ENCODE measurements at regions not wholly inside any gene's neighbourhood (a gene's known extent, or its start where the extent isn't known, plus 50 kb on each side); places are given as distances from the start of the nearest gene placed in this dataset.

DNA sequence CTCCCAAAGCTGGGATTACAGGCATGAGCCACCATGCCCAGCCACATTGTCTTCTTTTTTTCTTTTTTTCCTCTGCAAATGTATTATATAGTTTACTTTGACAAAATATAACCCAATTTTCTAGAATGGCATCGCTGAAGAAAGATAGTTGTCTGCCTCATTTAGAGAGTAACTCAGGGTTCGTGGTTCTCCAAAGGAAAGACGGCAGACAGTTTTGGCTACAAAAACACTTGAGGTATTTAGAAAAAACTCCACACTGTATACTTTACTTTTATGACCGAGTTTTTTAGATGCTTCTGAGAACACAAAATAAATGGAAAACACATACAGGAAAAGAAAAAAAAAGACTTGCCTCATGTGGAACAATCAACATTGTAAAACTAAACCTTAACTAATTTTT lies 369.1 kb upstream of the ATP2B1 start:
- Histone ChIP-seq H3K27me3 (ENCODE audit: control insufficient read depth in 1 of 2, insufficient read depth in 2 of 2, low read length in 1 of 2) (no peaks in the 10 kb centered on the region), H3K9me3 (ENCODE audit: control insufficient read depth, low read length) (no peaks in the 10 kb centered on the region), H3K27ac (ENCODE audit: low read depth in 1 of 2, low read length in 2 of 2) (no peak overlapping the region), H3K36me3 (ENCODE audit: control insufficient read depth in 1 of 2, insufficient read depth in 2 of 2, low read length in 1 of 2) (no peaks in the 10 kb centered on the region), H3K4me1 (ENCODE audit: control insufficient read depth in 1 of 2, insufficient read depth in 2 of 2, low read length in 2 of 2) (no peaks in the 10 kb centered on the region), H3K4me3 (ENCODE audit: low read length in 2 of 2) (no peak overlapping the region)
- no peak for ATAC-seq (ENCODE audit: low FRiP score)
- intact Hi-C loops (cut with DNase I), result no loop called here
- 58 to 60% methylated on average over 4 of the region's 4 CpGs for WGBS, 2 donors
- DNase-seq, result no peak

DNA sequence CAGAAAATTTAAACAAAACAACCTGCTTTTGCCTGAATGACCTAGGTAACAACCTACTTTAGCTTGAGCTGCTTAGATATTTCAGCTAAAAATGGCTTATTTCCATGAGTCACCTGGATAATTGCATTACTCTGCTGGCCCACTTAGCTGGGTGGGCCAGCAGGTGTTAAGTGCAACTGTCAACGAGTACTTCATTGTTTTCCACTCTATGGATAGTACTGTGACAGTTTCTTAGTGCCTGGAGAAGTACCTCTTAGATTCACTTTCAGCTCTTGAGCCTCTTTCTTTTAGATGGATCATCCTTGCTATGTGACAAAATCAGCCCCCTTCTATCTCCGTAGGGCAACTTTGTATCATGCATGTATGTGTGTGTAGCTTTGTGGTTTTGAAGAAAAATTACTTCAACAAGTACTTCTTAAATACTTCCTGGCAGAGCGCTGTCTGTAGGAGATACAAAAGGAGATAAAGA lies 368.2 kb upstream of the ATP2B1 start:
- intact Hi-C loops (cut with DNase I), result no loop called here
- no peaks in the 10 kb centered on the region for H3K4me1 ChIP-seq (ENCODE audit: control insufficient read depth in 1 of 2, insufficient read depth in 2 of 2, low read length in 2 of 2)
- WGBS, 2 donors, result 91 to 93% methylated on average over 3 of the region's 3 CpGs
- H3K27me3 ChIP-seq (ENCODE audit: control insufficient read depth in 1 of 2, insufficient read depth in 2 of 2, low read length in 1 of 2), result no peaks in the 10 kb centered on the region
- no peak for DNase-seq
- no peak overlapping the region for H3K27ac ChIP-seq (ENCODE audit: low read depth in 1 of 2, low read length in 2 of 2)
- no peaks in the 10 kb centered on the region for H3K36me3 ChIP-seq (ENCODE audit: control insufficient read depth in 1 of 2, insufficient read depth in 2 of 2, low read length in 1 of 2)
- ATAC-seq (ENCODE audit: low FRiP score), result no peak
- no peaks in the 10 kb centered on the region for H3K9me3 ChIP-seq (ENCODE audit: control insufficient read depth, low read length)
- H3K4me3 ChIP-seq (ENCODE audit: low read length in 2 of 2), result no peak overlapping the region

DNA sequence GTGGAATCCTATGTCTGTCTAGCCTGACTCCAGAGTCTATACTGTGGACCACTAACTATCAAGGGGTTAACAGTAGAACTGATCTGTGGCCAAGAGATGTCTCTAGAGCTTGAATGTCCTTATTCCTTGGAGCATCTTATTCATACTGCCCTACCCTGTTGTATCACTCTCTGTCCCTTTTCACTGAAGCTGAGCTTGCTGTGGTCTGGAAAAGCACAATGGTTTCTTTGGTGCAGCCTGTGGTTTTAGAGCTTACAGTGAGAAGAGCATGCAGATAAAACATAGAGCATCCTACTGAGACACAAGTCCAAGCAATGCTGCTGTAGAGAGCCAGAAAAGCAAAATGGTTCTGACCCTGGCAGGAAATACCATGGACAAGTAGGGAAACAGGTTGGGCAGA lies 367.0 kb upstream of the ATP2B1 start:
- intact Hi-C loops (cut with DNase I), result no loop called here
- DNase-seq (no peak), ATAC-seq (ENCODE audit: low FRiP score) (no peak)
- Histone ChIP-seq H3K9me3 (ENCODE audit: control insufficient read depth, low read length) (no peaks in the 10 kb centered on the region), H3K4me3 (ENCODE audit: low read length in 2 of 2) (no peak overlapping the region), H3K27ac (ENCODE audit: low read depth in 1 of 2, low read length in 2 of 2) (no peak overlapping the region), H3K27me3 (ENCODE audit: control insufficient read depth in 1 of 2, insufficient read depth in 2 of 2, low read length in 1 of 2) (no peaks in the 10 kb centered on the region), H3K36me3 (ENCODE audit: control insufficient read depth in 1 of 2, insufficient read depth in 2 of 2, low read length in 1 of 2) (no peaks in the 10 kb centered on the region), H3K4me1 (ENCODE audit: control insufficient read depth in 1 of 2, insufficient read depth in 2 of 2, low read length in 2 of 2) (no peaks in the 10 kb centered on the region)

DNA sequence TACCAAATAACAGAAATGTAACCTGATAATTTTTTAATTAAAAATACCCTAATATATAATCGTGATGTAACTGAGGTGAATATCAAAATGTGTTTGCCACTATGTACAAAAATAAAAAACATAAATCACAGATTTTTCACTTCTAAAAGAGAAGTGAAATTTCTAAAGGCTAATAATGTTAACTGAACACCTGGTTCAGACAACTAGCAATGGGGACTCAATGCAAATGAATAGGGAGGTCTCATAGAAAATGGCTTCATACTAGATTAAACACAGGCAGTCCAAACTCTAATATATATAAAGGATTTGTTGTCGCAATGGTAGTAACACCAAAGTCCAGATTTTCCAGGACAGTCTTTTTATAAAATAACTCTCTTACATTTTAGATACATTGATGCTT lies 365.4 kb upstream of the ATP2B1 start:
- no peak for DNase-seq
- H3K9me3 ChIP-seq (ENCODE audit: control insufficient read depth, low read length), result no peaks in the 10 kb centered on the region
- no peak overlapping the region for H3K27ac ChIP-seq (ENCODE audit: low read depth in 1 of 2, low read length in 2 of 2)
- WGBS, 2 donors, result 84 to 86% methylated on average over 2 of the region's 2 CpGs
- intact Hi-C loops (cut with DNase I), result no loop called here
- H3K27me3 ChIP-seq (ENCODE audit: control insufficient read depth in 1 of 2, insufficient read depth in 2 of 2, low read length in 1 of 2), result no peaks in the 10 kb centered on the region
- no peaks in the 10 kb centered on the region for H3K4me1 ChIP-seq (ENCODE audit: control insufficient read depth in 1 of 2, insufficient read depth in 2 of 2, low read length in 2 of 2)
- H3K4me3 ChIP-seq (ENCODE audit: low read length in 2 of 2), result no peak overlapping the region
- no peak for ATAC-seq (ENCODE audit: low FRiP score)
- no peaks in the 10 kb centered on the region for H3K36me3 ChIP-seq (ENCODE audit: control insufficient read depth in 1 of 2, insufficient read depth in 2 of 2, low read length in 1 of 2)

DNA sequence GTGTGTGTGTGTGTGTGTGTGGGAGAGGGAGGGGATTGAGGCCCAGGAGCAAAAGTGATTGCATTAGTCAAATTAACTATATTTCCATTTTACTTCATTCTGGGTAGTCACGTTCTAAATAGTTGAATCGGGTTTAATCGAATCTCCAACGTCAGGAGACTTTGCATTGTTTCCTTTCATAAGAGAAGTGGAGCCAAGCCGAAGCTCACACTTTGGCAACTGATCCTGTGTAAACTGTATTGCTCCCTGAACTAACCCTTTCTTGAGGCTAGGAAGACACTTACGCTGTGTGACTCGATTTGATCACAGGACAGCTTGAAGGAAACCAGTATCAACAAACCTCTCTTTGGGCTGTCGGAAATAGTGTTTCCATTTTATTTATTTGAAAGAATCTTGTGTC lies 363.4 kb upstream of the ATP2B1 start:
- intact Hi-C loops (cut with DNase I), result no loop called here
- ATAC-seq (ENCODE audit: low FRiP score), result no peak
- H3K4me3 ChIP-seq (ENCODE audit: low read length in 2 of 2), result no peak overlapping the region
- 34 to 37% methylated on average over 8 of the region's 8 CpGs for WGBS, 2 donors
- no peaks in the 10 kb centered on the region for H3K36me3 ChIP-seq (ENCODE audit: control insufficient read depth in 1 of 2, insufficient read depth in 2 of 2, low read length in 1 of 2)
- H3K9me3 ChIP-seq (ENCODE audit: control insufficient read depth, low read length), result no peaks in the 10 kb centered on the region
- DNase-seq, result no peak
- no peak overlapping the region for H3K27ac ChIP-seq (ENCODE audit: low read depth in 1 of 2, low read length in 2 of 2)
- H3K4me1 ChIP-seq (ENCODE audit: control insufficient read depth in 1 of 2, insufficient read depth in 2 of 2, low read length in 2 of 2), result no peaks in the 10 kb centered on the region
- no peaks in the 10 kb centered on the region for H3K27me3 ChIP-seq (ENCODE audit: control insufficient read depth in 1 of 2, insufficient read depth in 2 of 2, low read length in 1 of 2)

DNA sequence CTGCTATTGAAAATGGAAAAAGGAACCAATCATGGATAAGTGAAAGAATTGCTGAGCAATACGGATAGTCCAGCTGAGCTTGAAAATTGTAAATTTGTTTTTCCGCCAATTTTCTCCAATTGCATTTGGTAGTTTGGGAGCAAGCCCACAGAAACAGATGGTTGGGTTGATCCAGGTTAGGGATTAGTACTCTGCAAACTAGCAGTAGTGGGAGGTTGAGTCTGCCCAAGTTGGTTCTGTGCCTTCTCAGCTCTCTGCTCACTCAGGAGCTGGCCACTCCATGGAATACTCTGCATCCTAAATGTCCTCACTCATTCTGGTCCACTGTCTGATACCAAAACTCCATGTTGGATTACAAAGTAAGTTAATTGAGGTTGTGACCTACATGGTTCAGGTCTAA lies 361.1 kb upstream of the ATP2B1 start:
- H3K36me3 ChIP-seq (ENCODE audit: control insufficient read depth in 1 of 2, insufficient read depth in 2 of 2, low read length in 1 of 2), result no peaks in the 10 kb centered on the region
- 98 to 100% methylated on average over 2 of the region's 2 CpGs for WGBS, 2 donors
- intact Hi-C loops (cut with DNase I), result no loop called here
- ATAC-seq (ENCODE audit: low FRiP score) (no peak), DNase-seq (no peak)
- no peak overlapping the region for H3K27ac ChIP-seq (ENCODE audit: low read depth in 1 of 2, low read length in 2 of 2)
- no peak overlapping the region for H3K4me3 ChIP-seq (ENCODE audit: low read length in 2 of 2)
- H3K27me3 ChIP-seq (ENCODE audit: control insufficient read depth in 1 of 2, insufficient read depth in 2 of 2, low read length in 1 of 2), result no peaks in the 10 kb centered on the region
- H3K4me1 ChIP-seq (ENCODE audit: control insufficient read depth in 1 of 2, insufficient read depth in 2 of 2, low read length in 2 of 2), result no peaks in the 10 kb centered on the region
- no peaks in the 10 kb centered on the region for H3K9me3 ChIP-seq (ENCODE audit: control insufficient read depth, low read length)

DNA sequence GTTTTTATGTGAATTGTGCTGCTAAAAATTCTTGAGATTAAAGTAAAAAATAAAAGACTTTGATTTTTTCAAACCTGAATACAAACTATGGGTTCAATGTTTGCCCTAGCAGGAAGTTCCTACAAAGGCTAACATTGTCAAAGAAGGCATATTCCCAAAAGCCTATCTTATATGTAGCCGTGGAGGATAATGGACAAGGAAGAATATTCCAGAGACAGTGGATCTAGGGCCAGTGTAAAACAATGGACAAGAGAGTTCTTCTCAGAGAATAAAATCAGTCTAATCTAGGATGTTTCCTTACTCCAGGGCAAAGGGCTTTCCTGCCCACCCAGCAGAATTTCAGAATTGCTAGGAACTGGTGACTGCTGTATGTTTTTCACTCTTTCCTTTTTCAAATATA lies 359.2 kb upstream of the ATP2B1 start:
- no peaks in the 10 kb centered on the region for H3K4me1 ChIP-seq (ENCODE audit: control insufficient read depth in 1 of 2, insufficient read depth in 2 of 2, low read length in 2 of 2)
- H3K9me3 ChIP-seq (ENCODE audit: control insufficient read depth, low read length), result no peaks in the 10 kb centered on the region
- no peaks in the 10 kb centered on the region for H3K27me3 ChIP-seq (ENCODE audit: control insufficient read depth in 1 of 2, insufficient read depth in 2 of 2, low read length in 1 of 2)
- intact Hi-C loops (cut with DNase I), result no loop called here
- WGBS, 2 donors, result 89 to 94% methylated on average over 1 of the region's 1 CpG
- ATAC-seq (ENCODE audit: low FRiP score) (no peak), DNase-seq (no peak)
- no peaks in the 10 kb centered on the region for H3K36me3 ChIP-seq (ENCODE audit: control insufficient read depth in 1 of 2, insufficient read depth in 2 of 2, low read length in 1 of 2)
- H3K4me3 ChIP-seq (ENCODE audit: low read length in 2 of 2), result no peak overlapping the region
- H3K27ac ChIP-seq (ENCODE audit: low read depth in 1 of 2, low read length in 2 of 2), result no peak overlapping the region

DNA sequence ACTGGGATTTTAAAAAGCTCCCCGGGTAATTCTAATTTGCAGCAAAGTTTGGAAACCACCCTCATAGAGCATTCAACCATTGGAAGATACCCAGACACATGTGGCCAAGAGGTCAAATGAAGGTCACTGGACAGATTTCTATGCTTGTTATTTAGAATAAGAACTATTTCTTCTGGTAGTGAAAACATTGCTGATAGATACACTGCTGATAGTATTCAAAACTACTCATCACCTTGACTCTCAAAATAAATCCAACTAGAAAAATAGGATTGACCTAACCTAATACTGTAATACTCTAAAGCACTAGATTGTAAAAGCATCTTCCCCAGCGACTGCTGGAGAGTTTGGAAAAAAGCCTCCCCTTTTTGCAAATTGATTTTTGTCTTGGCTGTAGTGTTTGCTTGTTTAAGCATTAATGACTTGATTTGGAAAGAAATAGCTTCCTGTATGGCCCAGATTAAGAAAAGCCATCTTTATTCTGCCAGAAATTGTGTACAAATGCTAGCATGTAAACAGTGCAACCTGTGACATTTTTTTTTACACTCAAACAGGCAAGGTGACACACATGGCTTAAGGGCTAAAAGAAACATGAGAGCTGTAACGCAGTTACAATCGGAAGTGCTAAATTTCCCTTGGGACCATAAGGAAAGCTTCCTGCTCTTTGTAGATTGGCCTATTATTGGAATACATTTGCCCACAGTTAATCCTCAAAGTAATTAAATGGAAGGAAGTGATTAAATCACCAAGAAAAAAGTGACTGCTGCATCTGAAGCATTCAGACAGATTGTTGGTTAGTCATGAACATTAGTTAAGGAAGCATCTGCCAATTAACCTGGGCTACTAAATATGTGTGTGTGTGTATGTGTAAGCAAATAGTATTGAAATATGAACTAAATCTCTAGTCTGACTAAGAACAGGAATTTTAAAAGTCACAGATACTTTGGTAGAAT lies 356.5 kb upstream of the ATP2B1 start:
- intact Hi-C loops (cut with DNase I), result no loop called here
- WGBS, 2 donors, result 54 to 75% methylated on average over 4 of the region's 4 CpGs
- DNase-seq, result no peak
- no peak for ATAC-seq (ENCODE audit: low FRiP score)
- Histone ChIP-seq H3K9me3 (ENCODE audit: control insufficient read depth, low read length) (no peaks in the 10 kb centered on the region), H3K4me1 (ENCODE audit: control insufficient read depth in 1 of 2, insufficient read depth in 2 of 2, low read length in 2 of 2) (peaks cover 0 to 2% of the 10 kb centered on the region in 2 donors), H3K36me3 (ENCODE audit: control insufficient read depth in 1 of 2, insufficient read depth in 2 of 2, low read length in 1 of 2) (no peaks in the 10 kb centered on the region), H3K4me3 (ENCODE audit: low read length in 2 of 2) (no peak overlapping the region), H3K27ac (ENCODE audit: low read depth in 1 of 2, low read length in 2 of 2) (no peak overlapping the region), H3K27me3 (ENCODE audit: control insufficient read depth in 1 of 2, insufficient read depth in 2 of 2, low read length in 1 of 2) (no peaks in the 10 kb centered on the region)

DNA sequence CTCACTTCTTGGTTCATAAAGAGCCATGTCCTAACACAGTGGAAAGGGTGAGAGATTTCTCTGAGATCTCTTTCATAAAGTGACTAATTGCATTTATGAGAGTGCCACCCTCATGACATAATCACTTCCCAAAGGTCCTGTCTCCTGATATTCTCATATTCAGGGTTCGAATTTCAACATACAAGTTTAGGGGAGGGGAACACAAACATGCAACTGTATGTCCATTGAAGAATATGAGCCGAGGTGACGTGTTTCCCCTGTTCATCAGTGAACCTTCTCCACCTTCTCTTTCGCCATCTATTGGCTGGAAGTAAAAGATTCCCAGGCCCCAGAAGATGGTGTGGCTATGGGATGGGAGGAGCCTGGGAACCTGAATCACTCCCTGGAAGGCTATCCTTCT lies 354.2 kb upstream of the ATP2B1 start:
- peaks cover 0 to 3% of the 10 kb centered on the region in 2 donors for H3K4me1 ChIP-seq (ENCODE audit: control insufficient read depth in 1 of 2, insufficient read depth in 2 of 2, low read length in 2 of 2)
- WGBS, 2 donors, result 90% methylated on average over 4 of the region's 4 CpGs

More for the DNA sequence above, 354.2 kb upstream of the ATP2B1 start:
- ATAC-seq (ENCODE audit: low FRiP score) (no peak), DNase-seq (no peak)
- no peaks in the 10 kb centered on the region for H3K36me3 ChIP-seq (ENCODE audit: control insufficient read depth in 1 of 2, insufficient read depth in 2 of 2, low read length in 1 of 2)
- intact Hi-C loops (cut with DNase I), result no loop called here
- no peak overlapping the region for H3K4me3 ChIP-seq (ENCODE audit: low read length in 2 of 2)
- no peaks in the 10 kb centered on the region for H3K27me3 ChIP-seq (ENCODE audit: control insufficient read depth in 1 of 2, insufficient read depth in 2 of 2, low read length in 1 of 2)
- no peaks in the 10 kb centered on the region for H3K9me3 ChIP-seq (ENCODE audit: control insufficient read depth, low read length)
- H3K27ac ChIP-seq (ENCODE audit: low read depth in 1 of 2, low read length in 2 of 2), result no peak overlapping the region
